ENCODE measurements at regions not wholly inside any gene's neighbourhood (a gene's known extent, or its start where the extent isn't known, plus 50 kb on each side); places are given as distances from the start of the nearest gene placed in this dataset.

GRCh38 chr14:100955201-100955600 lies 51.7 kb upstream of the RTL1 start:
- FAIRE-seq = no peak

- FAIRE-seq = no peak
These were observed 59.0 kb upstream of the RTL1 start for GRCh38 chr14:100962494-100962893.

DNA sequence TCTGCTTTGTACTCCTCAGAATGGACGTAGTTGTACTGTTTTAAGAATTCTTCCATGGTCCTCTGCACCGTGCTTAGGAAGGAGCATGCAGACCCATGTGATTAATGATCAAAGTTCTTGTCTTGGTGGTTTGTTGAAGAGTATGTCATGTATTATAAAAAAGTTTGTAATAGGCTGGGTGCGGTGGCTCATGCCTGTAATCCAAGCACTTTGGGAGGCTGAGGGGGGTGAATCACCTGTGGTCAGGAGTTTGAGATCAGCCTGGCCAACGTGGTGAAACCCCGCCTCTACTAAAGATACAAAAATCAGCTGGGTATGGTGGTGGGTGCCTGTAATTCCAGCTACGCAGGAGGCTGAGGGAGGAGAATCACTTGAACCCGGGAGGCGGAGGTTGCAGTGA lies 61.8 kb upstream of the RTL1 start:
- no peak for FAIRE-seq

DNA sequence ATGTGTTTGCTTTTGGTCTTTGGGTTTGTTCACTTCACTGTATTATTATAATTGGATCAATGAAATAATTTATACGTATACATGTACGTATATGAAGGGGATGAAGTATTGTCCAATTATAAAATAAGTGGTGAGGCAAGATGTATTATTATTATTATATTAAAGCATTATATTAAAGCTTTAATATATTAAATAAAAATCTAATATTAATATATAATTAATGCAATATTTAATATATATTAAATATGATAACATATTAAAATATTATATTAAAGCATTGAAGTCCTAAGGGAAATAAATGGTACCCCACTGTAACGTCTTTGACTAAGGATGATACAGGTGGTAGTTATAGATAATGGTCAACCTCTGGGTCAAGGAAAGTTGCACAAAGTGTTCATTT lies 63.7 kb upstream of the RTL1 start:
- peak; percentile 13 for FAIRE-seq

DNA sequence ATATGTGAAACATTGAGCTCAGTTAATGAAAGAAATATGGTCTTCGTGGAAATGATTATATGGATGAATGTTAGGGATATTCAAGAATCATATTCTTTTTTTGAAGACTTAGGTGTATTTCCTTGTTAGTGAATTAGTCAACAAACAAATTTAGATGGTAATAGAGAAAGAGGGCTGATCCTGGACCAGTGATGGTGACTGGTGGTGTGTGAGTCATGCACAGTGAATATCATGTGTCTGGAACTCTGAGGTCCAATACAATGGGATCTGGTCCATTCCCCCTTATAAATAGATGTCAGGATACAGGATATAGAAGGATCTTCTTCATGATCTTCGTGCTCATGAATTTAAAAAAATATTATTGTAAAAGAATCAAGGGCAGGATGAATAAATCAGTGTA lies 64.4 kb upstream of the RTL1 start:
- FAIRE-seq = no peak

DNA sequence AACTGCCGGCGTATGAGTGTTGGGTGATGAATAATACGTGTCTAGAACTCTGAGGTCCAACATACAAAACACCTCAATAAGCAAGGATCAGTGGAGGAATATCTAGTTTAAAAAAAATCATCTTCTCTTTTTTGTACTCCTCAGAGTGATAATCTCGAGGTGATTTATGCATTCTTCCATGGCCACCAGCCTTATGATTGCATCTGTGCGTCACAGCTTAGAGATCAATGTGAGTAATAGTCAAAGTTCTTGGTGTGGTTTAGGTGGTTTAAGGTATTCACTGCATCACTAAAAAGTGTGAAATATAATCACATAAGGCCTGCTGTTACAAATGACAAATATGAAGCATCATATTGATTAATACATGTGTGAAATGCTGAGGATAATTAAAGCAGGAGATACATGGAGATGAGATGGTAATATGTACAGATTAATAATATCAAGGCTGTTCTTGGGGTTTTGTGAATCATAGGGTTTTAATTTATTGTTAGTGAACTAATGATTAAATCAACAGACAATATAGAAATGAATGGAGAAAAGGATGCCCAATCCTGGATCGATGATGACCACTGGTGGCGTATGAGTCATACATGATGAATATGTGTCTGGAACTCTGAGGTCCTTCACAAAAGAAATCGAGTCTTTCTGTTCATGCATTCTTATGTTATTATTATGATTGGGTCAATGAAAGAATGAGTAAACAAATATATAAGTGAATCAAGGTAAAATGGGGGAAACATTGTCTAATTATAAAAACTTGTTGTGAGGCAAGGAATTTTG lies 68.8 kb upstream of the RTL1 start:
- FAIRE-seq = no peak

- no peak for FAIRE-seq
These were observed 72.1 kb upstream of the RTL1 start for GRCh38 chr14:100975671-100976070.

- peak; percentile 68 for FAIRE-seq
These were observed 75.6 kb upstream of the RTL1 start for GRCh38 chr14:100979079-100979478.

- no peak for FAIRE-seq
These were observed 76.3 kb upstream of the RTL1 start for GRCh38 chr14:100979780-100980179.

- FAIRE-seq = no peak
These were observed 77.3 kb upstream of the RTL1 start for GRCh38 chr14:100980823-100981222.

DNA sequence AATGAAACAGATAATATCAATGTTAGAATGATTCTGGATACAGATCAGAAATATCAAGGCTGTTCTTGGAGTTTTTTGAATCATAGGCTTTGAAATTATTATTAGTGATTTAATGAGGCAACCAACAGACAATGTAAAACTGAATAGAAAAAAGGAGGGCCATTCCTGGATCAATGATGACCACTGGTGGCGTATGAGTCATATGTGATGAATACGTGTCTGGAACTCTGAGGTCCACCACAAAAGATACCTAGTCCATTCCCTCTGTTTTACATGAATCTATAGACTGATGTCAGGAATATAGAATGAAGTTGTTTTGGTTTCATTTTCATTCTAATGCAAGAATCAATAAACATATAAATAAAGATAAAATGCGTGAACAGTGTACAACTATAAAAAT lies 78.3 kb upstream of the RTL1 start:
- no peak for FAIRE-seq

DNA sequence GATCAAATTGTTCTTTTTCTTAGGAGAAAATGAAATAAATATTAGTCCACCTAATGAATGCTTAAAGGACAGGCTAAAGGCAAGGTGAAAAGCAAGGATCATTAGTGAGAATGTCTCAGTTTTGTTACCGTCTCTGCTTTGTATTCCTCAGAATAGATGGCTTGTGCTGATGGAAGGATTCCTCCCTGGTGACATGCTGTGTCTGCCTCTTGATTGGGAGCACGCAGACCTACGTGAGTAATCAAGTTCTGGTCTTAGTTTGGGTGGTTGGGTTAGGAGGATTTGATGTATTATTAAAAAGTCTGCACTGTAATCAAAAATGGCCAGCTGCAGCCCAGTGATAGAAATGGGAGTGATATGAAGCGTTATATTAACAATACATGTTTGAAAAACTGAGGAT lies 78.8 kb upstream of the RTL1 start:
- FAIRE-seq = peak; percentile 69

DNA sequence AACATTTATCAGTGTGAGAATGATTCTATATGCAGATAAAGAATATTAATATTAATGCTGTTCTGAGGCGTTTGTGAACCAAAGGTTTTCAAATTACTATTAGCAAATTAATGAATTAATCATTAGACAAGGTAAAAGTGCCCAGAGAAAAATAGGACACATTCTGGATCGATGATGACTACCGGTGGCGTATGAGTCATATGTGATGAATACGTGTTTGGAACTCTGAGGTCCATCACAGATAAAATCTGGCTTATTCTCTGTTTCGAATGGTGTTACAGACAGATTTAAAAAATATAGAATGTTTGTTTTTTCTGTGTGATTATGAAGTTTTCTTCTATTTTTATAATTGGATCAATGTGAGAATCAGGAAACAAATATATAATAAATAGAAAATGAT lies 79.2 kb upstream of the RTL1 start:
- FAIRE-seq = no peak

- peak; percentile 86 for FAIRE-seq
These were observed 80.2 kb upstream of the RTL1 start for GRCh38 chr14:100983710-100984109.

- peak; percentile 87 for FAIRE-seq
These were observed 84.5 kb upstream of the RTL1 start for GRCh38 chr14:100988011-100988410.

GRCh38 chr14:100988411-100988900 lies 84.9 kb upstream of the RTL1 start:
- FAIRE-seq = no peak

GRCh38 chr14:100988956-100989355 lies 85.4 kb upstream of the RTL1 start:
- FAIRE-seq = no peak

- FAIRE-seq = peak; percentile 45
These were observed 86.4 kb upstream of the RTL1 start for GRCh38 chr14:100989924-100990323.

GRCh38 chr14:100994082-100994481 lies 90.6 kb upstream of the RTL1 start:
- no peak for FAIRE-seq

- FAIRE-seq = no peak
These were observed 91.3 kb upstream of the RTL1 start for GRCh38 chr14:100994756-100995330.

DNA sequence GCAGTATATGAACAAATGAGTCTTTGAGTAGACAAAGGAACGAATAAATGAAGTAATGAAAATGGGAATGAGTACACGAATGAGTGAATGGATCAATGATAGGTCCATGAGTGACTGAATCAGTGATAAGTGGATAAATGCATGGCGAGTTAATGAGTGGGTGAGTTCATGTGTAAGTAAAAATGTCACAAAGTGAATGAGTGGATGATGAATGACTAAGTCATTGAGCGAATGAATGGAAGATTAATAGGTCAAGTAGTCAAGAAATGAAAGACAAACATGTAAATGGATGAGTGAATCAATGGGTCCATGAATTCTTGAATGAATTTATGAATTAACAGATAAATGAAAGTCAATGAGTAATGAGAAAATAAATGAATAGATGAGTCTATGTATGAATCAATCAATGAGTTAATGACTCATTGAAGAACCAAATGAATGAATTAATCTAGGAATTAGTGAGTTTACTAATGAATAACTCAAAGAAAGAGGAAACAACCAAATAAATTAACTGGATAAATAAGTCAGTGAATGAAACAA lies 97.3 kb upstream of the RTL1 start:
- no peak for FAIRE-seq

- FAIRE-seq = no peak
These were observed 98.0 kb upstream of the RTL1 start for GRCh38 chr14:101001311-101002069.

GRCh38 chr14:101002738-101003137 lies 99.2 kb upstream of the RTL1 start:
- no peak for FAIRE-seq

DNA sequence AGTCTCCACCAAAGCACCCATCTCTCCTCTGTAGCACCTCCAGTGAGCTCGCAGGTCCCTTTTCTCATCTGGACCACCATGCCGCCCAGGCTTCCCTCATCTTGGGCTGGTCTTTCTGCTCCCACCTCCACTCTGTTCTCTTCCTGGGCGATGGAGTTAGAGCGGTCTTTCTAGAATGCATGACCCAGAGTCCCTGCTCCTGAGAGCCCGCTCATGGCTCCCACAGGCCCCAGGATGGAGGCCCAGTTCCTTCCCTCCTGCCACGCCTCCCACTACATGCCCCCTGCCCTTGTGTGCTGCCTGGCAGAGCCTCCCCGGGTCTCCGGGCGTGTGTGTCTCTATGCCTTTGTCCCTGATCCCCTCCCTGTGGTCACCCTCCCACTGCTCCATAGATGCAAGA lies 100.7 kb upstream of the RTL1 start:
- no peak for FAIRE-seq
